DND-41 (cell line): ENCODE measurements at regions not wholly inside any gene's neighbourhood (a gene's known extent, or its start where the extent isn't known, plus 50 kb on each side); places are given as distances from the start of the nearest gene placed in this dataset.

Experiments
- EZH2 ChIP-seq: IDR thresholded peaks from 3 replicates; pipeline ENCODE4 v1.6.1; 2012; ENCODE audit warnings: borderline replicate concordance, low read depth, mild to moderate bottlenecking, moderate library complexity, low read length, inconsistent platforms; ENCODE audit not compliant: severe bottlenecking
- TF ChIP-seq, protein P1 (sequence below): IDR thresholded peaks from 2 replicates; pipeline ENCODE4 v1.5.1; 2012; ENCODE audit warnings: borderline replicate concordance, low read length, moderate library complexity, mild to moderate bottlenecking; ENCODE audit not compliant: poor library complexity, severe bottlenecking; ENCODE audit errors: extremely low read depth

DNA sequence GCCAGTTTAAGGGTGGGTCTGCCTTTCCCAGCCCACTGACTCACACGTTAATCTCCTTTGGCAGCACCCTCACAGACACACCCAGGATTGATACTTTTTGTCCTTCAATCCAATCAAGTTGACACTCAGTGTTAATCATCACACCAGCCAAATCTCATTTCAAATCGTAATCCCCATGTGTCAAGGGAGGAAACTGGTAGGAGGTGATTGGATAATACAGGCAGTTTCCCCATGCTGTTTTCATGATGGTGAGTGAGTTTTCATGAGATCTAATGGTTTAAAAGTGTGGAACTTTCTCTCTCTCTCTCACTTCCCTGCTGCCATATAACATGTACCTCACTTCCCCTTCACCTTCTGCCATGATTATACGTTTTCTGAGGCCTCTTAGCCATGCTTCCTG is 647.2 kb upstream of the FRG1 start:
- TF ChIP-seq, protein P1, sequence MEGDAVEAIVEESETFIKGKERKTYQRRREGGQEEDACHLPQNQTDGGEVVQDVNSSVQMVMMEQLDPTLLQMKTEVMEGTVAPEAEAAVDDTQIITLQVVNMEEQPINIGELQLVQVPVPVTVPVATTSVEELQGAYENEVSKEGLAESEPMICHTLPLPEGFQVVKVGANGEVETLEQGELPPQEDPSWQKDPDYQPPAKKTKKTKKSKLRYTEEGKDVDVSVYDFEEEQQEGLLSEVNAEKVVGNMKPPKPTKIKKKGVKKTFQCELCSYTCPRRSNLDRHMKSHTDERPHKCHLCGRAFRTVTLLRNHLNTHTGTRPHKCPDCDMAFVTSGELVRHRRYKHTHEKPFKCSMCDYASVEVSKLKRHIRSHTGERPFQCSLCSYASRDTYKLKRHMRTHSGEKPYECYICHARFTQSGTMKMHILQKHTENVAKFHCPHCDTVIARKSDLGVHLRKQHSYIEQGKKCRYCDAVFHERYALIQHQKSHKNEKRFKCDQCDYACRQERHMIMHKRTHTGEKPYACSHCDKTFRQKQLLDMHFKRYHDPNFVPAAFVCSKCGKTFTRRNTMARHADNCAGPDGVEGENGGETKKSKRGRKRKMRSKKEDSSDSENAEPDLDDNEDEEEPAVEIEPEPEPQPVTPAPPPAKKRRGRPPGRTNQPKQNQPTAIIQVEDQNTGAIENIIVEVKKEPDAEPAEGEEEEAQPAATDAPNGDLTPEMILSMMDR: no peak
- no peak for TF ChIP-seq EZH2
